Aorta (tissue), 5 donors: ENCODE measurements at regions not wholly inside any gene's neighbourhood (a gene's known extent, or its start where the extent isn't known, plus 50 kb on each side); places are given as distances from the start of the nearest gene placed in this dataset.
"Not testable (repeated sequence)": the region's sequence is repeated elsewhere in the genome, so short reads cannot be mapped to it uniquely, and the experiment has no call there.

Source experiments
- ATAC-seq: fragments of 200-7000 bp; cut with Tn5 transposase; one replicate; pipeline ENCODE4 v1.9.1; 2022; ENCODE audit warnings: moderate library complexity; ENCODE audit not compliant: low FRiP score
- DNase-seq, 2 donors: peaks; one replicate each; pipeline ENCODE4 v3.0.0-alpha.2; 2020
- H3K27ac ChIP-seq, 2 donors: one replicate each; pipeline ENCODE4 v1.5.1; 2013; ENCODE audit warnings: low read length in 2 of 2, mild to moderate bottlenecking in 2 of 2, moderate library complexity in 2 of 2, control low read depth in 1 of 2, inconsistent platforms in 1 of 2, low read depth in 1 of 2
- H3K27me3 ChIP-seq, 2 donors: one replicate each; pipeline ENCODE4 v1.6.1; 2013; ENCODE audit warnings: control low read depth in 1 of 2, low read length in 1 of 2, mild to moderate bottlenecking in 1 of 2, moderate library complexity in 1 of 2; ENCODE audit not compliant: insufficient read depth in 2 of 2, control insufficient read depth in 1 of 2
- H3K36me3 ChIP-seq, 2 donors: one replicate each; pipeline ENCODE4 v1.6.1; 2013; ENCODE audit warnings: control low read depth in 1 of 2, low read length in 1 of 2, mild to moderate bottlenecking in 1 of 2; ENCODE audit not compliant: insufficient read depth in 2 of 2, control insufficient read depth in 1 of 2
- H3K4me1 ChIP-seq, 2 donors: one replicate each; pipeline ENCODE4 v1.6.1; 2013; ENCODE audit warnings: low read length in 2 of 2, control low read depth in 1 of 2, mild to moderate bottlenecking in 1 of 2, moderate library complexity in 1 of 2; ENCODE audit not compliant: insufficient read depth in 2 of 2, control insufficient read depth in 1 of 2
- H3K4me3 ChIP-seq, 2 donors: one replicate each; pipeline ENCODE4 v1.5.1; 2013; ENCODE audit warnings: low read length in 2 of 2, control low read depth in 1 of 2, mild to moderate bottlenecking in 1 of 2
- H3K9me3 ChIP-seq: one replicate; pipeline ENCODE4 v1.6.1; 2013; ENCODE audit warnings: mild to moderate bottlenecking, low read length; ENCODE audit not compliant: control insufficient read depth
- WGBS, 2 donors: extraction: QIAGEN DNeasy Blood & Tissue Kit; methylation state at CpG; one replicate each; pipeline ENCODE4 v1.1.7; 2013; 5-methylcytosine and 5-hydroxymethylcytosine counted together
- intact Hi-C, 2 donors: fragments of 100-400 bp; cut with DNase I; formaldehyde crosslinking; loops; one replicate each; pipeline versions ENCODE4 v1.14.2 to v1.15.0; 2022
- donor health status: healthy with polysubstance abuse.
- donor health status: Bipolar disorder and iron deficiency.
- donor health status: DM: no; HTN: no; CAD: no.
- donor health status: DM: no; HTN: no; CAD: no.
- donor health status: DM: yes; HTN: yes; CAD: no.

- DNase-seq: no peak
- no peak for ATAC-seq
- H3K36me3 ChIP-seq: no peaks in the 10 kb centered on the region
- H3K27ac ChIP-seq: no peak overlapping the region
- no peaks in the 10 kb centered on the region for H3K27me3 ChIP-seq
- no peak overlapping the region for H3K4me3 ChIP-seq
- WGBS, 2 donors: 7 to 9% methylated on average over 25 of the region's 25 CpGs
- no peaks in the 10 kb centered on the region for H3K4me1 ChIP-seq
- intact Hi-C loops: no loop called here
- no peaks in the 10 kb centered on the region for H3K9me3 ChIP-seq
Observed at GRCh38 chrX:920234-920799, 289.7 kb downstream of the SHOX start.

- H3K27me3 ChIP-seq: no peaks in the 10 kb centered on the region
- no peak overlapping the region for H3K27ac ChIP-seq
- WGBS, 2 donors: 66 to 67% methylated on average over 9 of the region's 9 CpGs
- no peak for DNase-seq
- no peak for ATAC-seq
- H3K9me3 ChIP-seq: peaks cover 2% of the 10 kb centered on the region
- no peaks in the 10 kb centered on the region for H3K36me3 ChIP-seq
- H3K4me3 ChIP-seq: no peak overlapping the region
- no peaks in the 10 kb centered on the region for H3K4me1 ChIP-seq
- intact Hi-C loops: no loop called here
Observed at GRCh38 chrX:916230-916599, 285.6 kb downstream of the SHOX start.

DNA sequence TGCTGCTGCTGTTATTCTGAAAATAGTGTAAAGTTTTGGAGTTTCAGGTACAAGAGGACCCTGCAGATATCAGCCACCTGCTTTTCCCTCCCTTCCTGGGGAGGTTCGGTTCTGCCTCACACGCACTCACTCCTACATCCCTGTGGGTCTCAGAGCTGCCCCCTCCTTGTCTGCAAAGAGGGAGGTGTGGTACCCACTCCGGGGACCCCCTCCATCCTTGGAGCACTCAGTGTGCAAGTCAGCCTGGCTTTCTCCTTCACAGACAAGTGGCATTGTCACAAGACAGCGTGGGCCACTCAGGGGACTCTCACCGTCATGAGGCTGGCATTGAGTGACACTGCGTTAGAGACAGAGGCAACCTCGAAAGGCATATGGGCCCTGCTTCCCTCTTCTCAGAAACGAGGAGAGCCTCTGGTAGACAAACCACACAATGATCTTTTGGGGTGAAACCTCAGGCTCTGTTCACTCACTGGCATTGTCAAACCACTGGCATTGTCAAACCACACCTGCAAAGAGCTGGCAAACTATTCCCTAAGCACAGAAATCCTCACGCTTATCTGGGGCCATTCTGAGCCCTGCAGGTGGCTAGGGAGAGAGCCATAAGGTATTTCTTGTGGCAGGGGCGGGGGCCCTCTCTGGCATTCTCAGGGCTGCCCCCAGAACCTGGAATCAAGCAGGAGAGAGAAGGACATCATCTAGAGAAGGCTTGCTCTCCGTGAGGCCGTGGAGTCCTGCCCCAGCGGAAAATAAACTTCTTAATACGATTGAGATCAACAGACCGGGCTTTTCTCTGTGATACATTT, 285.0 kb downstream of the SHOX start:
- Histone ChIP-seq H3K36me3 (no peaks in the 10 kb centered on the region), H3K27ac (no peak overlapping the region), H3K27me3 (no peaks in the 10 kb centered on the region), H3K4me1 (no peaks in the 10 kb centered on the region), H3K9me3 (peaks cover 2% of the 10 kb centered on the region), H3K4me3 (no peak overlapping the region)
- 69 to 73% methylated on average over 15 of the region's 15 CpGs for WGBS, 2 donors
- no peak for ATAC-seq
- intact Hi-C loops: no loop called here
- no peak for DNase-seq

- H3K27ac ChIP-seq: no peak overlapping the region
- ATAC-seq: no peak
- intact Hi-C loops: no loop called here
Observed at GRCh38 chrX:914206-914605, 283.6 kb downstream of the SHOX start.

DNA sequence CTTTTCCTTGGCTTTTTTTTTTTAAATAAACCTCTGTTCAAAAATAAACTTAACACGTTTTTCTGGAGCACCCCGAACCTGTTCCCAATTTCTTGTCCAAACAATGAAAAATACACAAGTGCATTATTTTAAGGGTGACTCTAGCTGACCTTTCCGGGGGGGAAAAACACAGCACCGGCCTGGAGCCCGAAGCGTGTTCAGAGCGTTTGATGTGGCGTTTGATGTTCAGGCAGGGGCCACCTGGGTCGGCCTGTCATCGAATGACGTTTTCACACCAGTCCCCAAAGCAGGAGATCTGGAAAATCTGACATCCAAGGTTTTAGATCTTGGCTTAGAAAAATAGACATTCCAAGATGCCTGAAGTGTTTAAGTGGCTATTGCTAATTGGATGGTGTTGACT, 282.1 kb downstream of the SHOX start:
- 25 to 33% methylated on average over 11 of the region's 11 CpGs for WGBS, 2 donors
- no peak overlapping the region for H3K4me3 ChIP-seq
- H3K27ac ChIP-seq: no peak overlapping the region
- ATAC-seq (no peak), DNase-seq (no peak)
- H3K4me1 ChIP-seq: no peaks in the 10 kb centered on the region
- intact Hi-C loops: no loop called here
- H3K27me3 ChIP-seq: peaks cover 0 to 1% of the 10 kb centered on the region in 2 donors
- H3K9me3 ChIP-seq: peaks cover 2% of the 10 kb centered on the region
- no peaks in the 10 kb centered on the region for H3K36me3 ChIP-seq

More at GRCh38 chrX:914206-914605, 283.6 kb downstream of the SHOX start:
- Histone ChIP-seq H3K4me3 (no peak overlapping the region), H3K36me3 (no peaks in the 10 kb centered on the region), H3K27me3 (no peaks in the 10 kb centered on the region), H3K4me1 (no peaks in the 10 kb centered on the region), H3K9me3 (peaks cover 2% of the 10 kb centered on the region)
- DNase-seq: no peak

DNA sequence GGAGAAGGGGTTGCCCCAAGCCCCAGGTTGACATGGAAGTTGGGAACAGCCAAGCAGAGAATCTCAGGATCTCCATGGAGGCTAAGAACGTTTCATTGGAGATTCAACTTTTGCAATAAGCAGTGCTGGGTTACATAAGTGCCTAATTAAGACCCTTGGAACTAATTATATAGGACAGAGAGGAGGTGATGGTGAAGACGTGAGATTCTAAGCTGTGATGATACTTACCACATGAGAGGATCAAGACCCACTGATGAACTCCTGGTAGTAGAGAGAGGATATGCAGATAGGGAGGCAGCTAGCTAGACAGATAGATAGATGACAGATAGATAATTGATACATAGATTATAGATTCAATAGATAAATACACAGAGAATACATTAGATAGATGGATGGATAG, 278.5 kb downstream of the SHOX start:
- WGBS, 2 donors: 54 to 61% methylated on average over 2 of the region's 2 CpGs
- H3K4me3 ChIP-seq, intact Hi-C loops, H3K36me3 ChIP-seq, H3K27ac ChIP-seq, ATAC-seq, H3K9me3 ChIP-seq, DNase-seq, H3K4me1 ChIP-seq, H3K27me3 ChIP-seq: not testable (repeated sequence)

DNA sequence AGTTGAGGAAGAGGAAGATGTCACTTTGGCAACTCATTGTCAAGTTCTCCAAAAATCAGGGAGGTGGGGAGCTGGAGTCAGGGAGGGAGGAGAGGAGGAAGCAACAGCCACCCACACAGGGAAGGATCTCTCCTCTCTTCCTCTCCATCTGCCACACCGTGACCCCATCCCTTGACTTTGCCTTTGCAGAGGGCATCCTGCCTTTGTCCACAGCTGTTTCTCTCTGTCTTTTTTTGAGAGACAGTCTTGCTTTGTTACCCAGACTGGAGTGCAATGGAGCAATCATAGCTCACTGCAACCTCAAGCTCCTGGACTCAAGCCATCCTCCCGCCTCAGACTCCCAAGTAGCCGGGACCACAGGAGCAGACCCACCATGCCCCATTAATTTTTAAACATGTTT, 276.0 kb downstream of the SHOX start:
- 76 to 81% methylated on average over 3 of the region's 3 CpGs for WGBS, 2 donors
- Histone ChIP-seq H3K27me3 (peaks cover 0 to 1% of the 10 kb centered on the region in 2 donors), H3K27ac (no peak overlapping the region), H3K4me1 (no peaks in the 10 kb centered on the region), H3K4me3 (no peak overlapping the region), H3K36me3 (no peaks in the 10 kb centered on the region), H3K9me3 (peaks cover 2% of the 10 kb centered on the region)
- DNase-seq: no peak
- intact Hi-C loops: no loop called here
- ATAC-seq: no peak

GRCh38 chrX:905848-906566, 275.4 kb downstream of the SHOX start:
- H3K4me3 ChIP-seq: no peak overlapping the region
- no peaks in the 10 kb centered on the region for H3K9me3 ChIP-seq
- no peaks in the 10 kb centered on the region for H3K4me1 ChIP-seq
- intact Hi-C loops: no loop called here
- H3K36me3 ChIP-seq: no peaks in the 10 kb centered on the region
- DNase-seq (peak in 1 of 2 donors; percentile 74), ATAC-seq (no peak)
- peaks cover 0 to 1% of the 10 kb centered on the region in 2 donors for H3K27me3 ChIP-seq
- WGBS, 2 donors: 46 to 58% methylated on average over 19 of the region's 19 CpGs
- no peak overlapping the region for H3K27ac ChIP-seq

DNA sequence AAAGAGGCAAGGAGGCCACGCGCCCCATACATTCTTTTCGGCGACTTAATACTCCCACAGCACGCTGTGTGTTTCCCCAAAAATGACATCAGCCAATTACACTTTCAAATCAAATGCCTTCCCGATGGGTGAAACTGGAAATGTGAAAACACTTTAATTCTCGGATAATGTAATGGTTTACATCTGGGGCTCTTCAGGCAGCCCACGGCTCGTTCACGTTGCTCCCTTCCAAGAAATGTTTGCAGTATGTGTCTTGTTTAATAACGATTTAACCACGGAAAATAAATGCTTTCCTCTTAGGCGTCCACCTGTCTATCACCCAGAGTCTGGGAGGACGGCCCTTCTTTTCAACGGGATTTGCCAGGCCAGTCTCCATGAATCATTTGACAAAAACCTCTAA, 272.5 kb downstream of the SHOX start:
- DNase-seq (no peak), ATAC-seq (no peak)
- WGBS, 2 donors: 88% methylated on average over 15 of the region's 15 CpGs
- intact Hi-C loops: no loop called here
- no peak overlapping the region for H3K27ac ChIP-seq
- H3K9me3 ChIP-seq: no peaks in the 10 kb centered on the region
- no peaks in the 10 kb centered on the region for H3K4me1 ChIP-seq
- H3K36me3 ChIP-seq: no peaks in the 10 kb centered on the region
- H3K27me3 ChIP-seq: no peaks in the 10 kb centered on the region
- no peak overlapping the region for H3K4me3 ChIP-seq
